GM12891 (cell line): ENCODE measurements at regions not wholly inside any gene's neighbourhood (a gene's known extent, or its start where the extent isn't known, plus 50 kb on each side); places are given as distances from the start of the nearest gene placed in this dataset.

ENCODE experiments used
- PAX5 ChIP-seq: IDR thresholded peaks from 2 replicates; pipeline ENCODE4 v1.6.1; 2011; ENCODE audit warnings: low read length, moderate library complexity, mild to moderate bottlenecking; ENCODE audit not compliant: insufficient read depth, severe bottlenecking
- POLR2A ChIP-seq: IDR thresholded peaks from 2 replicates; pipeline ENCODE4 v1.6.1; 2011; ENCODE audit warnings: low read depth, low read length, control low read depth
- POLR2AphosphoS5 ChIP-seq: IDR thresholded peaks from 2 replicates; pipeline ENCODE4 v1.6.1; 2011; ENCODE audit warnings: low read depth, low read length, control low read depth
- POU2F2 ChIP-seq: IDR thresholded peaks from 2 replicates; pipeline ENCODE4 v1.6.1; 2011; ENCODE audit warnings: low read depth, mild to moderate bottlenecking, control low read depth, low read length, moderate library complexity

- TF ChIP-seq POU2F2 (no peak), POLR2A (no peak), POLR2AphosphoS5 (no peak), PAX5 (no peak)
Measured at GRCh38 chr1:221418346-221418745, 323.5 kb downstream of the DUSP10 start.
